ENCODE measurements at regions not wholly inside any gene's neighbourhood (a gene's known extent, or its start where the extent isn't known, plus 50 kb on each side); places are given as distances from the start of the nearest gene placed in this dataset.
A peak's percentile ranks its signal among the peaks of the same experiment; 100 is the strongest.

GRCh38 chrX:39465906-39466305, 631.9 kb downstream of the BCOR start:
- no peak for DNase-seq
- H3K36me3 ChIP-seq = no peaks in the 10 kb centered on the region
- H3K9me3 ChIP-seq = no peaks in the 10 kb centered on the region
- no peak for FAIRE-seq
- WGBS, 2 donors = 82 to 94% methylated on average over 4 of the region's 4 CpGs
- H3K4me3 ChIP-seq = no peak overlapping the region
- no peaks in the 10 kb centered on the region for H3K27me3 ChIP-seq
- no peak overlapping the region for H3K27ac ChIP-seq
- no peaks in the 10 kb centered on the region for H3K4me1 ChIP-seq
- TF ChIP-seq CTCF (IDR thresholded peaks at IDR 0.05) = no peak
- ATAC-seq = no peak
- intact Hi-C loops (cut with DNase I) = no loop called here

GRCh38 chrX:39469126-39469525, 628.6 kb downstream of the BCOR start:
- FAIRE-seq = no peak

GRCh38 chrX:39470588-39471407, 627.0 kb downstream of the BCOR start:
- ATAC-seq (no peak), DNase-seq (no peak), FAIRE-seq (peak; percentile 87)
- no peak overlapping the region for H3K4me3 ChIP-seq
- intact Hi-C loops (cut with DNase I) = no loop called here
- WGBS, 2 donors = 60 to 64% methylated on average over 10 of the region's 10 CpGs
- no peak for TF ChIP-seq CTCF (IDR thresholded peaks at IDR 0.05)
- H3K36me3 ChIP-seq = no peaks in the 10 kb centered on the region
- no peaks in the 10 kb centered on the region for H3K4me1 ChIP-seq
- no peak overlapping the region for H3K27ac ChIP-seq
- H3K27me3 ChIP-seq = peaks cover 0 to 7% (median 0%) of the 10 kb centered on the region in 4 donors
- H3K9me3 ChIP-seq = no peaks in the 10 kb centered on the region

More at GRCh38 chrX:39469126-39469525, 628.6 kb downstream of the BCOR start:
- H3K4me3 ChIP-seq = no peak overlapping the region
- ATAC-seq (no peak), DNase-seq (no peak)
- no peaks in the 10 kb centered on the region for H3K4me1 ChIP-seq
- no peak overlapping the region for H3K27ac ChIP-seq
- no peak for TF ChIP-seq CTCF (IDR thresholded peaks at IDR 0.05)
- WGBS, 2 donors = 64 to 72% methylated on average over 4 of the region's 4 CpGs
- intact Hi-C loops (cut with DNase I) = no loop called here
- no peaks in the 10 kb centered on the region for H3K9me3 ChIP-seq
- no peaks in the 10 kb centered on the region for H3K36me3 ChIP-seq
- peaks cover 0 to 7% (median 0%) of the 10 kb centered on the region in 4 donors for H3K27me3 ChIP-seq

GRCh38 chrX:39472161-39472560, 625.6 kb downstream of the BCOR start:
- FAIRE-seq (no peak), ATAC-seq (no peak), DNase-seq (no peak)
- H3K27me3 ChIP-seq = peaks cover 0 to 7% (median 0%) of the 10 kb centered on the region in 4 donors
- no peak overlapping the region for H3K27ac ChIP-seq
- 89 to 96% methylated on average over 1 of the region's 1 CpG for WGBS, 2 donors
- TF ChIP-seq CTCF (IDR thresholded peaks at IDR 0.05) = no peak
- H3K4me1 ChIP-seq = no peaks in the 10 kb centered on the region
- H3K9me3 ChIP-seq = no peaks in the 10 kb centered on the region
- intact Hi-C loops (cut with DNase I) = no loop called here
- H3K36me3 ChIP-seq = no peaks in the 10 kb centered on the region
- H3K4me3 ChIP-seq = no peak overlapping the region

GRCh38 chrX:39473812-39474211, 623.9 kb downstream of the BCOR start:
- no peak for ATAC-seq
- Histone ChIP-seq H3K36me3 (no peaks in the 10 kb centered on the region), H3K9me3 (no peaks in the 10 kb centered on the region), H3K4me1 (no peaks in the 10 kb centered on the region), H3K27ac (no peak overlapping the region), H3K27me3 (peaks cover 0 to 7% (median 0%) of the 10 kb centered on the region in 4 donors), H3K4me3 (no peak overlapping the region)
- no peak for TF ChIP-seq CTCF (IDR thresholded peaks at IDR 0.05)
- intact Hi-C loops (cut with DNase I) = no loop called here
- no peak for DNase-seq
- WGBS, 2 donors = 65 to 77% methylated on average over 2 of the region's 2 CpGs
- no peak for FAIRE-seq
